GM12872 (cell line): ENCODE measurements at regions not wholly inside any gene's neighbourhood (a gene's known extent, or its start where the extent isn't known, plus 50 kb on each side); places are given as distances from the start of the nearest gene placed in this dataset.

ENCODE experiments used
- CTCF ChIP-seq: IDR thresholded peaks from 3 replicates; pipeline ENCODE4 v1.5.1; 2011; ENCODE audit warnings: low read depth, mild to moderate bottlenecking, low read length, moderate library complexity; ENCODE audit not compliant: insufficient read depth

- no peak for TF ChIP-seq CTCF
These were observed 135.9 kb upstream of the KLF4 start for GRCh38 chr9:107625383-107625984.

GRCh38 chr9:107624234-107624948, 134.8 kb upstream of the KLF4 start:
- no peak for TF ChIP-seq CTCF

GRCh38 chr9:107621436-107621835, 131.9 kb upstream of the KLF4 start:
- no peak for TF ChIP-seq CTCF

- no peak for TF ChIP-seq CTCF
These were observed 131.2 kb upstream of the KLF4 start for GRCh38 chr9:107620801-107621200.

GRCh38 chr9:107620236-107620635, 130.7 kb upstream of the KLF4 start:
- no peak for TF ChIP-seq CTCF

- no peak for TF ChIP-seq CTCF
These were observed 125.8 kb upstream of the KLF4 start for GRCh38 chr9:107615321-107615720.

- TF ChIP-seq CTCF, result no peak
These were observed 125.2 kb upstream of the KLF4 start for GRCh38 chr9:107614765-107615164.
